B cell (primary cell): ENCODE measurements at regions not wholly inside any gene's neighbourhood (a gene's known extent, or its start where the extent isn't known, plus 50 kb on each side); places are given as distances from the start of the nearest gene placed in this dataset.

Experiments used
- ATAC-seq: fragments of 200-7000 bp; cut with Tn5 transposase; one replicate; pipeline ENCODE4 v1.10.0; 2021; ENCODE audit warnings: low read depth, mild to moderate bottlenecking, moderate number of reproducible peaks, moderate library complexity
- CTCF ChIA-PET: fragments of 350-600 bp; sonication (Branson Sonifier 250); formaldehyde crosslinking; loops from one replicate; lab custom pipeline; 2021; ENCODE audit warnings: antibody characterized with exemption, inconsistent platforms; lab: Charles Lee
- POLR2A ChIA-PET: fragments of 350-600 bp; sonication (Branson Sonifier 250); formaldehyde crosslinking; loops from one replicate; lab custom pipeline; 2021; ENCODE audit warnings: antibody characterized with exemption; lab: Charles Lee
- DNase-seq: peaks from one replicate; pipeline ENCODE4 v3.0.0; 2013
- H2AFZ ChIP-seq: 2 replicates; pipeline ENCODE4 v1.6.1; 2012; ENCODE audit warnings: mild to moderate bottlenecking, low read depth, low read length; ENCODE audit not compliant: insufficient read depth, poor library complexity, severe bottlenecking
- H3K27ac ChIP-seq, 2 donors: 1 replicate in 1 of 2; 2 replicates in 1 of 2; pipeline ENCODE4 v1.5.1; 2012 to 2013; ENCODE audit warnings: low read length in 2 of 2, mild to moderate bottlenecking in 2 of 2, moderate library complexity in 1 of 2
- H3K27me3 ChIP-seq, 4 experiments: fragments of 200-600 bp in 1 of 4; sonication (generic) in 1 of 4; replicated peaks in 1 of 4; 1 replicate in 2 of 4; 2 replicates in 2 of 4; pipeline versions ENCODE4 v1.6.1 to v1.7.0; 2013 to 2016; ENCODE audit warnings: low read length in 3 of 4, mild to moderate bottlenecking in 2 of 4, mixed read lengths in 1 of 4, moderate library complexity in 1 of 4; ENCODE audit not compliant: insufficient read depth in 4 of 4, control insufficient read depth in 3 of 4; ENCODE audit errors: control extremely low read depth in 1 of 4
- H3K36me3 ChIP-seq, 2 experiments: replicated peaks in 1 of 2; 1 replicate in 1 of 2; 2 replicates in 1 of 2; pipeline versions ENCODE4 v1.6.1 to v1.7.1; 2013; ENCODE audit warnings: low read length in 1 of 2; ENCODE audit not compliant: insufficient read depth in 2 of 2, control insufficient read depth in 1 of 2; ENCODE audit errors: control extremely low read depth in 1 of 2, extremely low read depth in 1 of 2
- H3K4me1 ChIP-seq, 2 donors: fragments of 200-600 bp in 1 of 2; sonication (generic) in 1 of 2; 1 replicate in 1 of 2; 2 replicates in 1 of 2; pipeline versions ENCODE4 v1.5.1 to v1.6.1; 2013 to 2017; ENCODE audit warnings: low read length in 2 of 2; ENCODE audit not compliant: control insufficient read depth in 2 of 2, insufficient read depth in 2 of 2
- H3K4me2 ChIP-seq: replicated peaks from 2 replicates; pipeline ENCODE3; 2012; ENCODE audit warnings: mild to moderate bottlenecking, low read depth, low read length; ENCODE audit not compliant: poor library complexity, severe bottlenecking
- H3K4me3 ChIP-seq, 5 experiments: fragments of 200-600 bp in 1 of 5; sonication (generic) in 1 of 5; 1 replicate in 3 of 5; 2 replicates in 2 of 5; pipeline versions ENCODE4 v1.5.1 to v1.7.0; 2011 to 2016; ENCODE audit warnings: low read length in 4 of 5, mild to moderate bottlenecking in 4 of 5, low read depth in 2 of 5, control low read depth in 1 of 5, moderate library complexity in 1 of 5; ENCODE audit not compliant: insufficient read depth in 1 of 5; ENCODE audit errors: control extremely low read depth in 1 of 5, extremely low read depth in 1 of 5
- H3K79me2 ChIP-seq: fragments of 200-600 bp; sonication (generic); one replicate; pipeline ENCODE4 v1.6.0; 2016; ENCODE audit warnings: low read length; ENCODE audit not compliant: control insufficient read depth, insufficient read depth
- H3K9ac ChIP-seq: fragments of 200-600 bp; sonication (generic); 2 replicates; pipeline ENCODE4 v1.6.1; 2017; ENCODE audit warnings: mild to moderate bottlenecking, low read length, moderate library complexity
- H3K9me3 ChIP-seq, 3 donors: one replicate each; pipeline versions ENCODE4 v1.6.1 to v1.7.1; 2013; ENCODE audit warnings: low read length in 2 of 3; ENCODE audit not compliant: control insufficient read depth in 2 of 3, insufficient read depth in 1 of 3; ENCODE audit errors: control extremely low read depth in 1 of 3
- H4K20me1 ChIP-seq: 2 replicates; pipeline ENCODE4 v1.6.0; 2012; ENCODE audit warnings: mild to moderate bottlenecking, low read length; ENCODE audit not compliant: insufficient read depth, control insufficient read depth, poor library complexity, severe bottlenecking
- H3K27ac Mint-ChIP-seq: one replicate; pipeline ENCODE4 v1.8.0; 2021; ENCODE audit warnings: mixed read lengths
- H3K27me3 Mint-ChIP-seq: one replicate; pipeline ENCODE4 v1.8.0; 2021; ENCODE audit warnings: mixed read lengths
- H3K4me1 Mint-ChIP-seq: one replicate; pipeline ENCODE4 v1.8.0; 2021; ENCODE audit warnings: mixed read lengths
- H3K4me3 Mint-ChIP-seq: one replicate; pipeline ENCODE4 v1.8.0; 2021; ENCODE audit warnings: mixed read lengths
- H3K9me3 Mint-ChIP-seq: one replicate; pipeline ENCODE4 v1.8.0; 2022; ENCODE audit warnings: mixed read lengths; ENCODE audit not compliant: insufficient read depth
- CTCF ChIP-seq: fragments of 200-600 bp; IDR thresholded peaks from one replicate; pipeline ENCODE4 v1.8.0; 2022; ENCODE audit warnings: antibody characterized with exemption, mild to moderate bottlenecking
- EZH2 ChIP-seq: IDR thresholded peaks from 2 replicates; pipeline ENCODE4 v1.6.1; 2012; ENCODE audit warnings: borderline replicate concordance, low read depth, mild to moderate bottlenecking, moderate library complexity, low read length; ENCODE audit not compliant: insufficient read depth, poor library complexity, severe bottlenecking
- WGBS: methylation state at CpG from one replicate; pipeline ENCODE4 v1.1.5; 2013; ENCODE audit warnings: missing lambda C conversion rate; ENCODE audit not compliant: insufficient coverage; 5-methylcytosine and 5-hydroxymethylcytosine counted together
- intact Hi-C: fragments of 100-400 bp; cut with micrococcal nuclease; formaldehyde crosslinking; loops from one replicate; pipeline ENCODE4 v1.10.0; 2022

GRCh38 chrX:106481341-106481740, 130.4 kb upstream of the RADX start:
- H3K4me1 ChIP-seq, result peaks cover 0 to 8% of the 10 kb centered on the region in 2 donors

More at GRCh38 chrX:106481341-106481740, 130.4 kb upstream of the RADX start:
- Histone ChIP-seq H2AFZ (no peak overlapping the region), H3K9me3 (no peaks in the 10 kb centered on the region), H3K27ac (no peak overlapping the region), H3K4me3 (no peak overlapping the region), H3K27me3 (no peaks in the 10 kb centered on the region), H3K36me3 (no peaks in the 10 kb centered on the region), H3K79me2 (no peaks in the 10 kb centered on the region), H3K9ac (no peak overlapping the region), H4K20me1 (no peaks in the 10 kb centered on the region), H3K4me2 (no peak overlapping the region)
- CTCF ChIA-PET, result interaction anchor here (0.7 to 2.9 kb wide), 8 partner anchors 15 to 1412 kb away, joined by 3 to 26 read pairs (median 5); partner anchors contain the start of gene RADX
- TF ChIP-seq EZH2 (no peak), CTCF (peak; percentile 76)
- Mint-ChIP-seq H3K4me1 (peaks cover 16% of the 10 kb centered on the region), H3K27me3 (no peaks in the 10 kb centered on the region), H3K27ac (no peak overlapping the region), H3K4me3 (no peak overlapping the region), H3K9me3 (no peaks in the 10 kb centered on the region)
- POLR2A ChIA-PET, result no interaction called here
- WGBS, result no CpG with 5 or more reads among the region's 1 CpG
- DNase-seq, result peak; percentile 49
- no peak for ATAC-seq
- intact Hi-C loops, result loop anchor here (1.0 to 10.0 kb wide), 2 partner anchors 138 to 1593 kb away; no protein-coding TSS in a partner anchor
